ENCODE measurements at regions not wholly inside any gene's neighbourhood (a gene's known extent, or its start where the extent isn't known, plus 50 kb on each side); places are given as distances from the start of the nearest gene placed in this dataset.

DNA sequence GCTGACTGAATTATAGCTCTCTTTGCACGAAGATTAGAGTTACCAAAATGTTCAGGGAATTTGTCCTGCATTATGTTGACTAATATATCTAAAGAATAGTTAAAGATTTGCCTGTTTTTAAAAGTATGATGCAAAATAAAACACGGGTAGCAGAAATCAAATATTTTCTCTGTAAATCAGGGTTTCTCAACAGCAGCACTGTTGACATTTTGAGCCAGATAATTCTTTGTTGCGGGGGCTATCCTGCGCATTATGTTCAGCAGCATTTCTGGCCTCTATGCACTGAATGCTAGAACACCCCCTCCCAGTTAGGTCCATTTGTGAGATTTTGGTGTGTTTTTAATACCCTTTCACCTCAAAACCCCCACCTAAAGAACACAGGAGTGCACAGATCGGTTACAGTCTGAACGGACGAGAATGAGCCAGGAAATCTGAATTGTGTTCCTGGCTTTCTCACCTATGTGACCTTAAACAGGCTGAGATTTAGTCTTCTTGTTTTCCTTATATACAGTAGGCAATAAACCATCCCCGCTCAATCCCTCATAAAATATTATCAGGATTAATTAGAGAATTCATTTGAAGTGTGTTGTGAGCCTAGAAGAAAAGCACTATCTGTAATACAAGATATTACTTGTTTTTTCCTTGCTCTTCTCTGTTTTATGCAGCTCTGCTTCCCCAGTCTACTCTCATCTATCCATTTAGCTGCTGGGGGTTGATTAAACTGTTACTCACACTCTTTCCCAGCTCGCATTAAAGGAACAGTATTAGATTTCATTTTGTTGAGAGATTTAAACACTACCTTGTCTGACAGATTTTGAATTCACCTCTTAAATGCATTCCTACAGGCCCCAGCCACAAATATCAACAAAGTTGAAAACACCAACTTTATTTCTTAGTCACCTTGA lies 247.5 kb upstream of the GOLIM4 start:
- no peak for DNase-seq

GRCh38 chr3:168341956-168342936 lies 246.5 kb upstream of the GOLIM4 start:
- DNase-seq = no peak

GRCh38 chr3:168341192-168341815 lies 245.6 kb upstream of the GOLIM4 start:
- no peak for DNase-seq

DNA sequence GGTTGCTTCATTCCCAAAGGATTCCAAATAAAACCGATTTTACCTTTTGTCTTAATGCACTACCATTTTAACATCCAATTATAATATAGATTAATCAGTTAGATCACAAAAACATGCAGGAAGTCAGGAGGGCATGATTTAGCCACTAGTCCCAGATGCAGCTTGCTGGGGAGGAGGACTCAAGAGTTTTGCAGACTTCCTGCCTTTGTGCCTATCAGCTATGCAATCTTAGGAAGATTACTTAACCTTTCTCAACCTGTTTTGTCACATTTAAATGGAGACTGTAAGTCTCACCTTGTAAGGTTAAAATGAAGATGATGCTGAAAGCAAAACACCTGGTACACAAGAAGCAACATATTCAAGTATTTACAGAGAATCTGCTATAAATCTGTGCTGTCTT lies 242.4 kb upstream of the GOLIM4 start:
- no peak for DNase-seq

- DNase-seq = no peak
Observed at GRCh38 chr3:168336276-168336675, 240.6 kb upstream of the GOLIM4 start.

DNA sequence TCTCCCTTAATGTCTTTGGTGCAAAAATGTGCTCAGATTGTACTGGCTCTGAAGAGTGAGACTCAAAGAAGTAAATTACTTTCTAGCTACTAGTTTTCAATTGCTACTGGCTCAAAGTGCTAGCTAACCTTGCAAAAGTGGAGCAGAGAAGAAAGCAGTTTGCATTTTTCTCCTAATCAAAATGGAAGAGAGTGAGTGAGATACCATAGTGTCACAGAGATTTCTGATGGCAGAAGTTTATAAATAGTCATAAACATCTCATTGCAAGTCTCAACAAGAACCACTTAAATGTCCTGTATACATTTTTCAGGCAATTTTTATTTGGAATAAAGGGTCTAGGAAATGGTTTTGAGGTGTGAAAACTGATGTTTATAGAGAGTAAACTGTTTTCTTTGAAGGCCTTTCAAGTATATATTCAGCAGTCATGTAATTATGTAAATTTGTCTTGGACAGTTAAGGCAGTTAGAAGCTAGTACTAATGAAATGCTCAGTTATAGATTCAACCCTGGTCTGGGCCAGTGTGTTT lies 237.7 kb upstream of the GOLIM4 start:
- no peak for DNase-seq

DNA sequence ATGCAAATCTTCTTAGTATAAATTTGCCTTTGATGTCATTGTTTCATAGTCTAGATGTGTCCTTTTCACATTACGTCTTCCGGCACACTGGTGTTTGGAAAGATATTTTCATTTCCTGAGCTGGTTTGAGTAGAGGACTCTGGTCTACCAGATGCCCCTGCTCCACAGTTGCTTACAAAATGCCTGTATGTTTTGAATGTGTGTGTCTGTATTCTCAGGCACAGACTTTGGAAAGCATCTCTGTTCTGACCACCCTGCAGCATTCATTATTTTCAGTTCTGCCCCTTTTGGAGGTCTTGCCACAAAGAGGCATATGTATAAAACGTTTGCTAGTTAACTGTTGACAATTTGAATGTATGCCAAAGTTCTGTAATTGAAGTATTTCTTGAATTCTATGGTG lies 236.0 kb upstream of the GOLIM4 start:
- no peak for DNase-seq

DNA sequence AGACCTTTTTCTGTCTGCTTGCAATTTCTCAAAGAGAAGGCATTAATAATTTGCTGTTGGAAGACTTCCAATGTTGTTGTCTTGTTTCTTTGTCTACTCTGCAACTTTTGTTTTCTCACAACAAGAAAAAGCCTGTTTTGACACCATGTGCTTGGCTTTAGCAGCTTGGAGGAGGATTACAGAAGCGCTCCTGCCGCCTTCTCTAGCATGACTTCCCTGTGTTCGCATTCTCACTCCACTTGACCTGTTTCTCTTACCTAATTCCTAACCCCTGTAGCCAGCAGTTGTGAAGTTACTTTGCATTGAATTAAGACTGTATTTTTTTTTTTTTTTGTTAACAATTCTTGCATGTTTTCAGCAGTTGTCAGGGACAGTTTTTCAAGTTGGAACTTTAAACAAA lies 235.3 kb upstream of the GOLIM4 start:
- no peak for DNase-seq

- no peak for DNase-seq
Observed at GRCh38 chr3:168327856-168328255, 232.1 kb upstream of the GOLIM4 start.

- DNase-seq = no peak
Observed at GRCh38 chr3:168325684-168326083, 230.0 kb upstream of the GOLIM4 start.

DNA sequence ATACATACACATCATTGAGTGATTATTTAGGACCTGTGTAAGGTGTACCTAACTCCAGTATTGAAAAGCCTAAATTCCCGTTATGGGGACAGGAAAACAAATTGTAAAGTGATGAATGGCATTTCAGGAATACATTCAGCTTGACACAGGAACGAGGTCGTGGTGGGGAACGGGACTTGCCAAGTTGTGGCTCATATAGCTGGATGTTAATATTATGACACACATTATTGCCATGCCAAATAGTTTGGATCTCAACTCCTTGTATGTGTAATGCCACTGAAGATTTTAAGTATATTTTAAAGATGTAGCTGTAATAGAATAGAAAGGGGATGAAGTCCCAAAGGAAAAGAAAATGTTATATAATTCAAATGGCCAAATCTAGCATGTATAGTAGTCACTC lies 227.2 kb upstream of the GOLIM4 start:
- no peak for DNase-seq

- no peak for DNase-seq
Observed at GRCh38 chr3:168314166-168314565, 218.4 kb upstream of the GOLIM4 start.

- no peak for DNase-seq
Observed at GRCh38 chr3:168312984-168313383, 217.3 kb upstream of the GOLIM4 start.

DNA sequence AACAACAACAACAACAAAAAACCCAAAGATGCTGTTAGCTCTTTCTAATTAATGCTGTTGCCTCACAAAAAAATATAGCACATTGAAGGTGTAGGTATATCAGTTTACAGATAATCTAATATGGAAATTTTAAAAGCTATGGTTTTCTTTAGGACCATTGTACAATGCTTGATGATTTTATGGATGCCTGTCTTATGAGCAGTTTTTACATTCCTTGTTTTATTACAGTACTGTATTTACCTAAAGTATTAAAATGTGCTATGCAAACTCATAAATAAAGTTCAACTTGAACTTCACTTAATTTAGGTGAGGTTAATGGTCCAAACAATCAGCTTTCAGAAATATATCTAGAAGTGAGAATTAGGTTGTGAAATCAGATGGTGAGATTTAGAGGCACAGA lies 212.2 kb upstream of the GOLIM4 start:
- DNase-seq = no peak

DNA sequence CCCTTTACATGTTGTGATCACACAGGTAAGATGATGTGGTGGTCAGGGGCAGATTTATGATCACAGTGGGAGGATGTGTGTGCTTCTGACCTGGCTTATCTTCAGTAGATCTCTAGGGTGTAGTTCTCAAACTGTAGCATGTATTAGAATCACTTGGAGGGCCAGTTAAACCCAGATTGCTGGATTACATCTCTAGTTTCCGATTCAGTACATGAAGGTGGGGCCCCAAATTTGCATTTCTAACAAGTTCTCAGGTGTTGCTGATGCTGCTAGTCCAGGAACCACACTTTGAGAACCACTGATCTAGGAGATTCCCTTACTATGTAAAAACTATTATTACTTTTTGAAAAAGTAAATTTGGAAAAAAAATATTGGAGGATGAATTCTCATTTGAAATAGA lies 199.3 kb upstream of the GOLIM4 start:
- DNase-seq = no peak

DNA sequence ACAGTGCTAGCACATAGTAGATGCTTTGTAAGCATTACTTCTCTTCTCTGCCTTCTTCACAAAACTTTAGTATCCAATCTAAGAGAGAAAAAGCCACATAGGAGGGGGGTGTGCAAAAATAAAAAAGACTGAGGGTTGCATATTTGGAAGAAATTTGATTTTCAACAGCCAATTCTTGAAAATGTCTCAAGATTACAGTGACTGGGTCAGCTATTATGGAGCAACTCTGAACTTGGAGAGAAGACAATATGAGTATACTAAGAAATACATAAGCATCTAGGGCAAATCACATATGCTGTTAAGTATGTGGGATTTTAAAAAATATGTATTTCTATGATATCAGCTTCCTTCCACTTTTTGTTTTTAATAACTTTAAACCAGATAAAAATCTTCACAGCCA lies 196.6 kb upstream of the GOLIM4 start:
- no peak for DNase-seq

GRCh38 chr3:168289471-168290008 lies 193.8 kb upstream of the GOLIM4 start:
- no peak for DNase-seq

DNA sequence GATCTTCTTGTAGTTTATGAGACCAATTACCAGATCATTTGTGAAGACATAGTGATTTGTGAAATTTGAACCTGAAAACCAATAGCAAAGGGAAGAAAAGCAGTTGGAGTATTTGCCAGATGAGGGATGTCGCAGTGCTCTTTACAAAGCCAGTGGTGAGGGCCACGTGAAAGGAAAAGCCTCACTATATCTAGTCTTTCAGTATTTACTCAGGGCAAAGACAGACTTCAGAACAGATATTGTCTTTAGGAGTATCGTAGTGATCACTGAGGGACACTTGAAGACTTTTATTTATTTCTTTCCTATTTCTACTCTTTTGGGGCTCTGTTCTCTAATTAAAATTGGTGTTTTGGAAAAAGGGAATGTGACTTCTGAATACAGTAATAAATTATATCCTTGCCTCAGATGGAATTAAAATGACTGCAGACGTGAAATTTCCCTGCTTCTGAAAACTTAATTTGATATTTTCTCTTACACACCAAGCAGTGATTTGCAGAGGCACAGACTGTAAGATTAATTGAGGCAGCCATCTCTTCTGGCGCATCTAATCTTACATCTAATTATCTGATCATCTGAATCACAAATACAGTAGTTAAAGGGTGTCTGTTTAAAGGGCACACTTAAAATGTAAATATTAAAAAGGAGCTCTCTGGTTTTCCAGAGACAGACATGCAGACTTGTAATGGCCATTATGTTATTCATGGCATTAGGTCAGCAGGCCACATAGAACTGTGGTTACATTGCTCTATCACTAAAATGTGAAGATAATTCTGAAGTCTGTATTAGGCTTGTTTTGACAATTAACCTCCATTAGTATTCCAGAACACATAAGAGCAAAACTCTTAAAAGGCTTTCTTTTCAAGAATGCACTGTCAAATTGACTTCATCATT lies 193.0 kb upstream of the GOLIM4 start:
- no peak for DNase-seq

DNA sequence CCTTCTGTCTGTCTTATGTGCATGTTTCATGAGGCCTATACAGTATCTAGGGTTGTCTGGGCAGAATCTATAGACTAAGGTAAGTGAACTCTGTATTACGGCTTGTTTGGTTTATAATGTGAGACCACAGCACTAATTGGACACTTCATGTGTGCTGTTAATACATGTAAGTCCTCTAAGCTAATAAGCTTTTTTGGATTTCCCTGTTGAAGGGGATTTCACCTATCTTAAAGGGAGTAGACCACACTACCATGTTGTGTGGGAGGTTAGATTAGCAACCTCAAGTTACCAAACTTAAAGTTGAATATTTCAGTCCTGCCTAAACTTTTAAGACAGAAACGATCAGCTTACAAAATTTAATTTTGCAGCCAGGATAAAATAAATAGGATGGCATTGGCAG lies 189.8 kb upstream of the GOLIM4 start:
- DNase-seq = no peak

- no peak for DNase-seq
Observed at GRCh38 chr3:168284728-168285127, 189.0 kb upstream of the GOLIM4 start.

- no peak for DNase-seq
Observed at GRCh38 chr3:168275662-168276061, 179.9 kb upstream of the GOLIM4 start.

DNA sequence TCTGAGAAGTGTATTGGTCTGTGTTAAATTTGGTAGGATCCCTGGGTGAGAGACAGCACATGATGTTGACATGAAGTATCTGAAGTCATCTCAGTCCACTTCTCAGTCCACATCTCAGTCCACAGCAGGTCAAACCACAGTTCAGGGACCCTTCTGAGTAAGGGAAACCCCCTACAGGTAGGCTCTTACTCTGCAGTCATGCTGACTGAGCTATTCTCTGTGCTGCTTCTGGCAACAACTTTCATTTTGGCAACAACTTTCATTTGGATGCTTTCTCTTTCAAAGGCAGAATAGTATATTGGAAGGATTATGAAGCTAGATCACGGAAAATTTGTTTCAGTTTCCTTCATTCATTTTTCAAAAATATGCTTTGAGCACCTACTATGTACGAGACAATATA lies 178.2 kb upstream of the GOLIM4 start:
- no peak for DNase-seq
